IMR-90 (cell line): ENCODE measurements at regions not wholly inside any gene's neighbourhood (a gene's known extent, or its start where the extent isn't known, plus 50 kb on each side); places are given as distances from the start of the nearest gene placed in this dataset.

Experiments
- ATAC-seq: fragments of 200-7000 bp; cut with Tn5 transposase; 2 replicates; pipeline ENCODE4 v1.9.1; 2020; ENCODE audit warnings: low read depth, mild to moderate bottlenecking, moderate library complexity
- BruUV-seq: library from RNA; stranded (reverse); fragments of 400-500 nt; replicated peaks from 2 replicates; lab custom pipeline; 2021; lab: Mats Ljungman, UMichigan
- CTCF ChIA-PET: fragments of 300-600 bp; formaldehyde crosslinking; extraction: SDS; loops from one replicate; lab custom pipeline; 2021; ENCODE audit warnings: antibody characterized with exemption; lab: Yijun Ruan, JAX
- POLR2A ChIA-PET: fragments of 300-600 bp; sonication (Branson Sonifier 250); formaldehyde crosslinking; loops from one replicate; lab custom pipeline; 2022; ENCODE audit warnings: antibody characterized with exemption; ENCODE audit not compliant: unreplicated experiment; lab: Charles Lee
- DNase-seq: peaks from one replicate; pipeline ENCODE4 v3.0.0; 2013
- H2AFZ ChIP-seq: replicated peaks from 2 replicates; pipeline ENCODE3; 2013; ENCODE audit warnings: low read length, mild to moderate bottlenecking; ENCODE audit not compliant: poor library complexity
- H2AK5ac ChIP-seq: 2 replicates; pipeline ENCODE4 v1.6.1; 2013; ENCODE audit warnings: low read depth, low read length, inconsistent platforms
- H2AK9ac ChIP-seq: replicated peaks from 2 replicates; pipeline ENCODE3; 2013; ENCODE audit warnings: mild to moderate bottlenecking, low read depth, low read length, moderate library complexity; ENCODE audit not compliant: poor library complexity
- H2BK120ac ChIP-seq: 2 replicates; pipeline ENCODE4 v1.6.1; 2013; ENCODE audit warnings: low read depth, low read length, inconsistent platforms
- H2BK15ac ChIP-seq: 3 replicates; pipeline ENCODE4 v1.6.1; 2013; ENCODE audit warnings: low read depth, low read length, inconsistent platforms
- H2BK20ac ChIP-seq: 2 replicates; pipeline ENCODE4 v1.6.1; 2013; ENCODE audit warnings: low read depth, mild to moderate bottlenecking, inconsistent platforms, low read length, moderate library complexity
- H2BK5ac ChIP-seq: 2 replicates; pipeline ENCODE4 v1.6.1; 2013; ENCODE audit warnings: mild to moderate bottlenecking, low read depth, low read length, inconsistent platforms; ENCODE audit not compliant: poor library complexity, severe bottlenecking
- H3K14ac ChIP-seq: replicated peaks from 2 replicates; pipeline ENCODE4 v1.6.1; 2013; ENCODE audit warnings: low read depth, low read length, inconsistent platforms
- H3K18ac ChIP-seq: 2 replicates; pipeline ENCODE4 v1.6.1; 2013; ENCODE audit warnings: low read depth, low read length, control low read depth
- H3K23ac ChIP-seq: 2 replicates; pipeline ENCODE4 v1.6.1; 2013; ENCODE audit warnings: low read depth, low read length, inconsistent platforms
- H3K27ac ChIP-seq: 2 replicates; pipeline ENCODE4 v1.5.1; 2013; ENCODE audit warnings: mild to moderate bottlenecking, control low read depth, low read length; ENCODE audit not compliant: insufficient read depth
- H3K27me3 ChIP-seq: 2 replicates; pipeline ENCODE4 v1.6.1; 2013; ENCODE audit warnings: low read length; ENCODE audit not compliant: control insufficient read depth, insufficient read depth
- H3K36me3 ChIP-seq: 2 replicates; pipeline ENCODE4 v1.6.1; 2013; ENCODE audit warnings: low read length, mixed read lengths; ENCODE audit not compliant: control insufficient read depth, insufficient read depth
- H3K4ac ChIP-seq: 2 replicates; pipeline ENCODE4 v1.6.1; 2013; ENCODE audit warnings: low read depth, low read length, inconsistent platforms
- H3K4me1 ChIP-seq: 2 replicates; pipeline ENCODE4 v1.6.1; 2013; ENCODE audit warnings: low read length, mixed read lengths; ENCODE audit not compliant: control insufficient read depth, insufficient read depth
- H3K4me2 ChIP-seq: 2 replicates; pipeline ENCODE4 v1.6.1; 2013; ENCODE audit warnings: low read depth, mild to moderate bottlenecking, control low read depth, low read length, moderate library complexity
- H3K4me3 ChIP-seq: 2 replicates; pipeline ENCODE4 v1.5.1; 2013; ENCODE audit warnings: low read depth, mild to moderate bottlenecking, control low read depth, low read length, moderate library complexity; ENCODE audit not compliant: insufficient read depth
- H3K56ac ChIP-seq: 2 replicates; pipeline ENCODE4 v1.6.1; 2013; ENCODE audit warnings: low read length, inconsistent platforms; ENCODE audit not compliant: insufficient read depth; ENCODE audit errors: extremely low read depth
- H3K79me1 ChIP-seq, 2 experiments: 2 replicates each; pipeline ENCODE4 v1.6.1; 2013; ENCODE audit warnings: low read length in 2 of 2, inconsistent platforms in 1 of 2, low read depth in 1 of 2
- H3K9ac ChIP-seq: 2 replicates; pipeline ENCODE4 v1.6.1; 2013; ENCODE audit warnings: low read depth, low read length, control low read depth
- H3K9me1 ChIP-seq: 2 replicates; pipeline ENCODE4 v1.6.1; 2013; ENCODE audit warnings: low read length, inconsistent platforms; ENCODE audit not compliant: insufficient read depth
- H3K9me3 ChIP-seq: 2 replicates; pipeline ENCODE4 v1.6.1; 2013; ENCODE audit warnings: low read length; ENCODE audit not compliant: control insufficient read depth, insufficient read depth
- H4K20me1 ChIP-seq: 2 replicates; pipeline ENCODE4 v1.6.1; 2013; ENCODE audit warnings: low read length, inconsistent platforms; ENCODE audit not compliant: insufficient read depth
- H4K5ac ChIP-seq: 2 replicates; pipeline ENCODE4 v1.6.1; 2013; ENCODE audit warnings: mild to moderate bottlenecking, low read depth, low read length, control low read depth
- H4K8ac ChIP-seq, 2 experiments: 2 replicates each; pipeline ENCODE4 v1.6.1; 2013; ENCODE audit warnings: low read depth in 2 of 2, low read length in 2 of 2, control low read depth in 1 of 2, inconsistent platforms in 1 of 2
- H4K91ac ChIP-seq: 2 replicates; pipeline ENCODE4 v1.6.1; 2013; ENCODE audit warnings: low read depth, low read length, inconsistent platforms; ENCODE audit not compliant: insufficient read depth
- MAZ ChIP-seq: IDR thresholded peaks from 2 replicates; pipeline ENCODE4 v1.6.1; 2012; ENCODE audit warnings: low read depth, mild to moderate bottlenecking, low read length, improper control_type of control experiment, moderate library complexity, borderline replicate concordance
- POLR2A ChIP-seq: IDR thresholded peaks from 2 replicates; pipeline ENCODE4 v1.6.1; 2012; ENCODE audit warnings: mild to moderate bottlenecking, low read depth, low read length
- WGBS, 2 experiments: methylation state at CpG; one replicate each; pipeline versions ENCODE4 v1.1.5 to v1.1.7; 2013; ENCODE audit warnings: missing lambda C conversion rate in 2 of 2; ENCODE audit not compliant: insufficient read length in 1 of 2; ENCODE audit errors: extremely low coverage in 2 of 2; 5-methylcytosine and 5-hydroxymethylcytosine counted together
- dilution Hi-C: fragments of 300-500 bp; cut with HindIII; formaldehyde crosslinking; loops from one replicate; pipeline ENCODE4 v1.14.3; 2018; ENCODE audit warnings: low sequenced_read_pairs; ENCODE audit not compliant: unreplicated experiment
- in situ Hi-C: fragments of 300-500 bp; cut with MboI; formaldehyde crosslinking; loops from 3 replicates; pipeline ENCODE4 v1.14.3; 2019; ENCODE audit warnings: low sequenced_read_pairs, inconsistent platforms, mixed read lengths
- intact Hi-C: fragments of 100-400 bp; cut with micrococcal nuclease; formaldehyde crosslinking; loops from 2 replicates; pipeline ENCODE4 v1.10.0; 2022

DNA sequence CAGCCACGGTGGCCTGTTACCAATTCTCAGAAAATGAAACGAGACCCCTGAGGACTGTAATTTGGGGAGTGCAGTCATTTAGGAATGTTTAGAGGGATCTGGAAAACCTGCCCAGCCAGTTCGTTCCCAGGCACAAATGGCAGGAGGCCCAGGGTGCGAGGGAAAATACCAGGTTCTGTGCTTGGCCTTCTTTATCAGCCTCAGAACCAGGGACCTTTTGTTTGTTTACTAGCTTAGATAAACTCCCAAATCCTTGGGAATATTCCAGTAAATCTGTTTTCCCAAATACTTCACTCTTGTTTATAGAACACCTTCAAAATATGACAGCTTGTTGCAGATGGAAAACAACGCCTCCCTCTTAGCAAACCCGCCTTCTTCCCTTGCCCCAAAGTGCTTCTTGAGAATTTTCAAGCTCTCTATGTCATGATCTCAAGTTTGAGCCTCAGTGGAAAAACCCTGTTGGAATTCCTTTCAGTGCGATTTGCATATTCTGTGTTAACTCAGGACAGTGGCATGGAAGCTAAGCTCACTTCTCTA, 400.3 kb upstream of the SMIM21 start:
- no TSS peak for BruUV-seq
- CTCF ChIA-PET, result no interaction called here
- dilution Hi-C loops, result no loop called here

More for the DNA sequence above, 400.3 kb upstream of the SMIM21 start:
- H3K27me3 ChIP-seq, result no peaks in the 10 kb centered on the region
- H3K9me3 ChIP-seq, result peaks cover 3% of the 10 kb centered on the region; the same call in 1 of the 2 replicates
- H3K4me2 ChIP-seq, result no peak overlapping the region
- in situ Hi-C loops, result no loop called here
- no peaks in the 10 kb centered on the region for H3K4me1 ChIP-seq
- H4K91ac ChIP-seq, result no peak overlapping the region
- H2AK9ac ChIP-seq, result no peak overlapping the region
- H4K5ac ChIP-seq, result no peak overlapping the region
- H3K14ac ChIP-seq, result no peak overlapping the region
- TF ChIP-seq MAZ (no peak), POLR2A (no peak)
- H3K4me3 ChIP-seq, result no peak overlapping the region
- no peak overlapping the region for H3K56ac ChIP-seq
- H2BK5ac ChIP-seq, result no peak overlapping the region
- no peak overlapping the region for H2AK5ac ChIP-seq
- DNase-seq (no peak), ATAC-seq (no peak)
- no peaks in the 10 kb centered on the region for H3K9me1 ChIP-seq
- no peak overlapping the region for H3K9ac ChIP-seq
- H3K27ac ChIP-seq, result no peak overlapping the region
- H3K18ac ChIP-seq, result no peak overlapping the region
- intact Hi-C loops, result no loop called here
- no peak overlapping the region for H4K8ac ChIP-seq
- no peak overlapping the region for H2BK20ac ChIP-seq
- H3K23ac ChIP-seq, result no peak overlapping the region
- no peak overlapping the region for H2BK120ac ChIP-seq
- no peaks in the 10 kb centered on the region for H3K79me1 ChIP-seq
- H3K4ac ChIP-seq, result no peak overlapping the region
- no peak overlapping the region for H2BK15ac ChIP-seq
- POLR2A ChIA-PET, result no interaction called here
- no peaks in the 10 kb centered on the region for H4K20me1 ChIP-seq
- H2AFZ ChIP-seq, result no peak overlapping the region
- no peaks in the 10 kb centered on the region for H3K36me3 ChIP-seq
- 0% methylated on average over 1 of the region's 7 CpGs; no CpG with 5 or more reads in 1 of the 2 experiments for WGBS, 2 experiments
